ENCODE measurements at regions not wholly inside any gene's neighbourhood (a gene's known extent, or its start where the extent isn't known, plus 50 kb on each side); places are given as distances from the start of the nearest gene placed in this dataset.
"Not testable (repeated sequence)": the region's sequence is repeated elsewhere in the genome, so short reads cannot be mapped to it uniquely, and the experiment has no call there.

DNA sequence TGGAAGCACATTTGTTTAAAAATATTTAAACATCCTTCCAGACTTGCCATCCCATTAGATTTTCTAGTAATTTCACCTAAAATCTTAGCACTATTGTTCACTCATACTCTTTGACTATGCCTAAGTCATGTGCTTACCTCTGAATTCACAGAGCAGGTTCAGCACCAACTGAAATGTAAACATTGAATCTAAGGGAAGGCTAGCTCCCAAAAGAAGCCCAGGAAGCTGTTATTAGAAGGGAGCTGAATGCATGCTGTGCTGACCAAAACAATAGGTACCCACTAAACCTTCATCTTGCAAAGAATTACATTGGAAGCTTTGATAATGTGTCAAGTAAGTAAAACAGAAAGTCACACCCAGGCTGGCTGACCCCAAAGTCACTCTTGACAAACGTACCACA is 571.3 kb downstream of the GABRG2 start:
- no peak for DNase-seq

- no peak for DNase-seq
Measured at GRCh38 chr5:162641142-162641813, 573.7 kb downstream of the GABRG2 start.

GRCh38 chr5:162654661-162655405 is 587.3 kb downstream of the GABRG2 start:
- DNase-seq = no peak

DNA sequence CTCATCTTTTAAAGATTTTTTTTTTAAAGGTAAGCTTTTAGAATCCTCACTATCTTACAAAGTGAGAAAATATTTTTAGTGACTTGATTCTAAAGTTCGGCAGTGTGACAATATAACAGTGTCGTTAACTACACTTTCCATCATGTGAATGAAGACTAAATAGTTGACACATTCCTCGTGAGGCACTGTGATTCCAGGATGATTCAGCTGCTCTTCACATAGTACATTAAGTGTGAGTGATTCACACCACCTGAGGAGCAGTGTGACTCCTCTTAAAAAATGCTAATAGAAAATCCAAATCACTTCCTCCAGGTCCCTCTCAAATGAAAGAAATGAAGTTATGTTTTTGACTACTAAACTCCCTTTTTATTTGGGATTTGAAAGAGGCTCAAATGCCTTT is 589.5 kb downstream of the GABRG2 start:
- DNase-seq = no peak

DNA sequence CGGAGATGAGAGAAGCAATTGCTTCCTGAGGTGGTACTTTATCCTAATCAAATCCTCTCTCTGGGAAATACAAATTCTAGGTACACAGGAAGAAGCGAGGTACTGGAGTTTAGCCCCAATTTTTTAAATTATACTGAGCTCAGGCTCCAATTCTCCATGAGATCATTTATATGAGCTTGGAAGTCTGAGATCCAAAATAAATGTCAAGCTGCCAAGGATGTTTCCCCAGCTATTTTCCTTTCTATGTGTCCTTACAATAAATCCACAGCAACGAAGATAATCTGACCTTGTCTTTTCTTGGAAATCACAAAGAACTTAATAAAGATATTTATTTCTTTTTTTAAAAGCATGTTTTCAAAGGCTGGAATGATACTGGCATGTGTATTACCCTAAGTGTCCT is 597.3 kb downstream of the GABRG2 start:
- DNase-seq = no peak

GRCh38 chr5:162668926-162669325 is 601.4 kb downstream of the GABRG2 start:
- DNase-seq = no peak

DNA sequence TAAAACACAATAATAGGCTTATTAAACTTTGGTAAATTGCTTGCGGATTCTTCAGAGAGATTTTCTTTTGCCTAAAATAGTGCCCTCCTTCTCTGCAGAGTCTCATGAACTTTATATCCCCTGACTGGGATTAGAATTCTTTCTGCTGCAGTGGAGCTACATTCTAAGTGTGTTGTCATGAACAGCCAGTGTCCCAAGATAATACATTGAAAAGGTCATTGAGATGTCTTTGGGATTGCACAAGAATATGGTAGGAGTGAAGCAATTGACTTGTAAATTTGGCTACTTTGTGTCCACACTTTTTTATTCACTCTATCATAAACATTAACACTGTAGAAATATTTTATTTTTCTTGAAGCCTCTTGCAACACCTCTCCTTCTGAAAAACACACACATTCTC is 604.5 kb downstream of the GABRG2 start:
- DNase-seq = no peak

DNA sequence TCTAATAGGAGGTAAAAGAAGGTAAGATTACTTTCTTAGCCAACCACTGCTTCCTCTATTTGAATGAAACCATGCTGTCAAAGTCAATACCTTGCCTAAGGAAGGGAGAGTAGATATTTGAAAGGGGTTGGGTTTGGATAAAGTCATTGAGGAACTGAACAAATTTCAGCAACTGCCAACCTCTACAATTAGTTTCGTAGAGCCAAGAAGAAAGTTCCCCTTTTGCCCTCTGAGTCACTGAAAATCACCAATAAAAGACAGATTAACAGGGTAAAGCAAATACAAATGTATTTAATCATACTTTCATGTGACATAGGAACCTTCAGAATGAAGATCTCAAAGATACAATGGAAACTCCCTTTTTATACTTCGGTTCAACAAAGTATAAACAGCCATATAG is 615.7 kb downstream of the GABRG2 start:
- no peak for DNase-seq

GRCh38 chr5:162684145-162684544 is 616.6 kb downstream of the GABRG2 start:
- no peak for DNase-seq

DNA sequence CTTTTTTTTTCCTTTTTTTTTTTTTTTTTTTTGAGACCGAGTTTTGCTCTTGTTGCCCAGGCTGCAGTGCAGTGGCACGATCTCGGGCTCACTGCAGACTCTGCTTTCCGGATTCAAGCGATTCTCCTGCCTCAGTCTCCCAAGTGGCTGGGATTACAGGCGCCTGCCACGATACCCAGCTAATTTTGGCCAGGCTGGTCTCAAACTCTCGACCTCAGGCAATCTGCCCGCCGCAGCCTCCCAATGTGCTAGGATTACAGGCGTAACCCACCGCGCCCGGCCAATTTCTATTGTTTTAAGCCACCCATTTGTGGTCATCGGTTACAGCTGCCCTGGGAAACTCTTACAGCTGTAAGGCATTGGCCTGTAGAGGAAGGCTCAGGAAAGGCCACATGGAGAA is 617.7 kb downstream of the GABRG2 start:
- no peak for DNase-seq

GRCh38 chr5:162696272-162696671 is 628.7 kb downstream of the GABRG2 start:
- DNase-seq = not testable (repeated sequence)

DNA sequence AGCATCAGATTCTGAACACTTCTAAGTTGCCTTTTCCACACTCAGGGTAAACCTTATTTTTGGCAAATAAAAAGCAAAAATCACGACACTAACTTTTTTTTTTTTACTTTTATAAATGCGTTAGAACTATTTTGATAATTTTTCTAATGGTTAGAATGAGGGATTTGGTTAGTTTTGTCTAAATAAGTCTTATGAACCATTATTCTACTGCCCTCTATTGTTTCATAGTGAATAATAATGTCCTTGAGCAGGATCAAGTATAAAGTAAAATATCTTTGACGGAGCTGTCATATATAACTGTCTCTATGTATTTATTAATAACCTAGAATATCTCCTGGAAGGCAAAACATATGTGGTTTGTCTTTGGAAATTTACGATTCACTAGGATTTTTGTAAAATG is 631.8 kb downstream of the GABRG2 start:
- no peak for DNase-seq

DNA sequence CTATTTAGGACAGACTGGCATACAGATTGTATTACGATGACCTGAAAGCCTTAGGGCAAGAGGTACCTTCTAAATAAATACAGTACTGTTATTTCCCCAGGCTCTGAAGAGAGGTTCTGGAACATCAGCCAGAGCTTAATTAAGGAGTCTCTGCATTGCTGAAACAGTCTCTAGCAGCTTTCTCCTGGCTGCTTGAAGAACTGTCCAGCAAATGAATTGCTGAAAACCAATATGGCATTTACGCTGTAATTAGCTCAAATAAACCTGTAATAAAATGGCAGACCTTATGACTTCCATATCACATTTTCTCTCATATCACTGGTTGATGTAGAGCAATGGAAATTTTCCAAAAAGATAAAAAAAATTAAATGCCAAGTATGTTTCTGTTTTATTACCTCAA is 636.3 kb downstream of the GABRG2 start:
- DNase-seq = no peak

DNA sequence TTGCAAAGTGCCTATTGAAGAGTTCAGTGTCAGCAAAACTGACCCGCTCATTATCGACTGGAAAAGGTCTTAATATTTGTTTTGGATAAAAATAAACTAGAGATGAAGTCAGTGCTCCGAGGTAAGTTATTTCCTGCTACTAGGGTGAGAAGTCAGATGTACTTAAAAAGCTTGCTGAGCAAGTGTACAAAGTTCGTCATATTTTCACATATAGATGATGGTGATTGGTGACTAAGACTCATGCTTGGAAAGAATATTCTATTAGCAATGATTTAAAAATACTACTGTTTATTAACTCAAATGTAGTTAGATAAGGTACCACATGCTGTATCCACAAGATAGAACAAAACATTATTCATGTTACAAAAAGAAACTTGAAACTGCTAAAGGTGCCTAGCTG is 643.7 kb downstream of the GABRG2 start:
- DNase-seq = no peak

GRCh38 chr5:162719720-162720119 is 652.1 kb downstream of the GABRG2 start:
- DNase-seq = no peak

DNA sequence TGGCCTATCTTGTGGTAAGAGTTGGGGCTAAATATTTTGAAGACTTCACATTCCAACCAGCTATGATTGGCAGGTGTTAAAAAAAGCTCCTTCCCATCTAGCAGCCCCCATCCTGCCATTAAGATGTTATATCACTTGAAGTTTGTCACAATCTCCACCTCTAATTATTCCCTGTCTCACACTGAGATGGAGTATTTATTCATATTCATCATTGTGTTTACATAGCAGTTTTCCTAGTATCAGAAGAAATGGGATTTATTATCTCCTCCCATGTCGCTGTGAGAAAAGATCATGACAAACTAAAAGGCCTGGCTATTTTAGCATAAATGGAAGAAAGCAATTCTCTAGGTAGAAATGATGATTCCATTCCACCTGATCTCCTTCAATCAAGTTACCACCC is 653.6 kb downstream of the GABRG2 start:
- DNase-seq = no peak

- no peak for DNase-seq
Measured at GRCh38 chr5:162752612-162753011, 684.8 kb upstream of the CCNG1 start.

DNA sequence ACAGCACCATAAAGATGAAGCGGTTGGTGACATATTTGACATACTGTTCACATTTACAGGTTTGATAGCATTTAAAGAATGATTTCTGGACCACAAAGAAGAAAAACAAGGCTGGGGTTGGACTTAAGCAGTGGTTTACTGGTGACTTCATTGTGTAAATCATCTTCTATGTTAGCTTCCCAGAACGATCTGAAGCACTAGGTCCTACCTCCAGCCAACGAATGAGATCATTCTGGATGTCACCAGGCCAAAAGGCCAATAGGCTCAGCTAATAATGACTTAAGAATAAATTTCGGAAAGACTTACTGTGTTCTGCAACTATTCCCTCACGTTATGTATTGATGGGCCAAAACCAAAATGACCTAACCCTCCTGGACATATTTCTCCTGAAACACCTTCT is 675.3 kb upstream of the CCNG1 start:
- no peak for DNase-seq

- DNase-seq = no peak
Measured at GRCh38 chr5:162769019-162769418, 668.4 kb upstream of the CCNG1 start.

GRCh38 chr5:162785673-162786072 is 651.7 kb upstream of the CCNG1 start:
- DNase-seq = no peak

GRCh38 chr5:162786234-162786633 is 651.2 kb upstream of the CCNG1 start:
- no peak for DNase-seq

DNA sequence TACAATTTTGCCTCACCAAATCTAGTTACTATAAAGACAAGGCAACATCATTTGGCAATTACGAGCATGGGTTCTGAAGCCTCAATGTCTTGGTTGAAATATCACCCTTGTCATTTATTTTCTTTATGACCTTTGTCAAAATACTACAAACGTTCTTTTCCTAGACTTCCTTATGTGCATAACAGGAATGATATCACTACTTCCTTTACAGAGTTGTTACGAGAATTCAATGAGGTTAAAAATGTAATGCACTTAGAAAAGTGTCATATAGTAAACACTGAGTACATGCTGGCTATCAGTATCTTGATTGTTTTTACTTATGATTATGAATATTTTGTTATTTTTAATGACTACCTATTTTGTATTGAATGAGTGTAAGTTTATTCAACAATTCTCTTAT is 640.9 kb upstream of the CCNG1 start:
- DNase-seq = no peak

DNA sequence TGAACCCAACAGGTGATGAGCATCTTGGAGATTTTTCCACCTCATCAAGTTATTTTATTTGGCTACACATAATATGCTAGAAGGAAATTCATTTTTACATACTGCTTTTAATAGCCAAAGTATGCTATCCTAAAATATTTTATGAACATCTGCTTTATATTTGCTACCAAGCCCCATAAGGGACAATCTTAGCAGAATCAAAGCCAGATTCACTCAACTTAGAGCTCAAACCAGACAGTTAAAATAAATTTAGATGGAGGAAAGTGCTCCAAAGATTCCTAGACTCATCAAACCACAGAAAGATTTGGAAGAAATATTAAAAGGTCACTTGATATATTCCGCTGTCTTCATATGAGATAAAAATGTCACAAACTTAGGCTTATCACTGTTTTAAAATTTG is 637.1 kb upstream of the CCNG1 start:
- DNase-seq = no peak

GRCh38 chr5:162801235-162801634 is 636.2 kb upstream of the CCNG1 start:
- no peak for DNase-seq

DNA sequence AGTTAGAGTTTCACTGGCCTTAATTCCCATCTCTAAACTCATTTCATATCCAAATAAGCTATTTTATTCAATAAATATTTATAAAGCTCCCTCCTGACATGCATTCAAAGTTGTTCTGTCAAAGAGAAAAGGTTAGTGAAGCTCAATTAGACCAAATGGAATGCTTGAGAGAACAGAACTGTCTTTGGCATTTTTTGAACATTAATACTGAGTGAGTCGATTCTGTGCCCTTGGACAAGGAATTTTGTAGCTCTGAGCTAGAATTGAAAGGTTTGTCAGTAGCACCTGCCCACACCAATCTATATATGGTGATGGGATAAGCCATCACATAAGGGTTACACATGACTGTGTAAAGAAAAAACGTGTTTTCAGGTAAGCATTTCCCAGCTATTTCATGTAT is 631.2 kb upstream of the CCNG1 start:
- DNase-seq = no peak

Measured in central memory CD4-positive, alpha-beta T cell (primary cell).